HCT116 (cell line): ENCODE measurements at regions not wholly inside any gene's neighbourhood (a gene's known extent, or its start where the extent isn't known, plus 50 kb on each side); places are given as distances from the start of the nearest gene placed in this dataset.

Source experiments
- ATAC-seq: fragments of 200-7000 bp; cut with Tn5 transposase; 2 replicates; pipeline ENCODE4 v1.9.1; 2020; ENCODE audit warnings: mild to moderate bottlenecking, moderate library complexity
- BruUV-seq: library from RNA; stranded (reverse); fragments of 400-500 nt; replicated peaks from 2 replicates; lab custom pipeline; 2021; lab: Mats Ljungman, UMichigan
- CTCF ChIA-PET: fragments of 300-600 bp; sonication (Branson Sonifier 250); formaldehyde crosslinking; loops from one replicate; lab custom pipeline; 2021; ENCODE audit warnings: antibody characterized with exemption; lab: Charles Lee
- POLR2A ChIA-PET: fragments of 300-600, 350-600 bp; sonication (Branson Sonifier 250); formaldehyde crosslinking; loops from one replicate; lab custom pipeline; 2021; ENCODE audit warnings: antibody characterized with exemption; lab: Charles Lee
- RAD21 ChIA-PET, 2 experiments: fragments of 300-600 bp; sonication (Branson Sonifier 250); formaldehyde crosslinking; loops; one replicate each; lab custom pipeline; 2023; ENCODE audit warnings: low total read pairs in 2 of 2; ENCODE audit not compliant: uncharacterized antibody in 2 of 2, unreplicated experiment in 2 of 2, low non-redundant PET in 1 of 2; lab: Charles Lee
- DNase-seq: peaks from one replicate; pipeline ENCODE4 v3.0.0-alpha.2; 2010; ENCODE audit warnings: low read depth, low spot score
- H2AFZ ChIP-seq: fragments of 200-600 bp; shearing (Covaris generic), sonication (generic); 2 replicates; pipeline ENCODE4 v1.6.1; 2017; ENCODE audit warnings: low read depth, mixed run types, mixed read lengths, antibody characterized with exemption, low read length; ENCODE audit not compliant: poor library complexity, severe bottlenecking
- H3K27ac ChIP-seq: 2 replicates; pipeline ENCODE4 v1.5.1; 2012; ENCODE audit warnings: low read depth, low read length
- H3K27me3 ChIP-seq: fragments of 200-600 bp; sonication (generic); 2 replicates; pipeline ENCODE4 v1.6.1; 2016; ENCODE audit warnings: mixed run types, low read length, mixed read lengths; ENCODE audit not compliant: insufficient read depth
- H3K36me3 ChIP-seq, 2 experiments: fragments of 200-500 bp in 1 of 2; fragments of 200-600 bp in 1 of 2; sonication (Bioruptor generic) in 1 of 2; sonication (generic) in 1 of 2; 2 replicates each; pipeline versions ENCODE4 v1.5.1 to v1.6.1; 2014 to 2016; ENCODE audit warnings: low read length in 2 of 2, inconsistent platforms in 1 of 2, mixed read lengths in 1 of 2, mixed run types in 1 of 2; ENCODE audit not compliant: insufficient read depth in 2 of 2, control insufficient read depth in 1 of 2
- H3K4me1 ChIP-seq, 2 experiments: fragments of 200-600 bp in 1 of 2; sonication (generic) in 1 of 2; 2 replicates each; pipeline versions ENCODE4 v1.5.1 to v1.6.1; 2012 to 2017; ENCODE audit warnings: low read length in 2 of 2, inconsistent platforms in 1 of 2, mild to moderate bottlenecking in 1 of 2, mixed read lengths in 1 of 2, mixed run types in 1 of 2, moderate library complexity in 1 of 2; ENCODE audit not compliant: insufficient read depth in 2 of 2, control insufficient read depth in 1 of 2
- H3K4me2 ChIP-seq: fragments of 200-600 bp; sonication (generic); 2 replicates; pipeline ENCODE4 v1.6.1; 2017; ENCODE audit warnings: mixed run types, low read length, mixed read lengths
- H3K4me3 ChIP-seq, 2 experiments: fragments of 200-600 bp in 1 of 2; sonication (generic) in 1 of 2; replicated peaks in 1 of 2; 2 replicates each; pipeline ENCODE4 v1.5.1; 2011 to 2016; ENCODE audit warnings: low read length in 2 of 2, control low read depth in 1 of 2, low read depth in 1 of 2, mild to moderate bottlenecking in 1 of 2, mixed read lengths in 1 of 2, mixed run types in 1 of 2
- H3K79me2 ChIP-seq: fragments of 200-600 bp; sonication (generic); 2 replicates; pipeline ENCODE4 v1.6.1; 2017; ENCODE audit warnings: mild to moderate bottlenecking, mixed run types, low read length, moderate library complexity, mixed read lengths; ENCODE audit not compliant: insufficient read depth
- H3K9ac ChIP-seq: fragments of 200-600 bp; sonication (generic); 2 replicates; pipeline ENCODE4 v1.6.1; 2016; ENCODE audit warnings: low read length, mixed read lengths
- H3K9me2 ChIP-seq: fragments of 200-600 bp; sonication (generic), shearing (Covaris generic); 2 replicates; pipeline ENCODE4 v1.6.1; 2017; ENCODE audit warnings: mixed run types, mild to moderate bottlenecking, moderate library complexity; ENCODE audit not compliant: insufficient read depth
- H3K9me3 ChIP-seq, 2 experiments: fragments of 200-500 bp in 1 of 2; fragments of 200-600 bp in 1 of 2; sonication (Bioruptor generic) in 1 of 2; sonication (generic) in 1 of 2; 2 replicates each; pipeline ENCODE4 v1.6.1; 2014 to 2017; ENCODE audit warnings: low read length in 2 of 2, mixed read lengths in 2 of 2, inconsistent platforms in 1 of 2, low read depth in 1 of 2, mild to moderate bottlenecking in 1 of 2, mixed run types in 1 of 2, moderate library complexity in 1 of 2; ENCODE audit not compliant: control insufficient read depth in 1 of 2, insufficient read depth in 1 of 2
- H4K20me1 ChIP-seq: fragments of 200-600 bp; sonication (generic), shearing (Covaris generic); 2 replicates; pipeline ENCODE4 v1.6.1; 2017; ENCODE audit warnings: mixed run types, mild to moderate bottlenecking, moderate library complexity; ENCODE audit not compliant: insufficient read depth
- ATF3 ChIP-seq: IDR thresholded peaks from 2 replicates; pipeline ENCODE4 v1.6.1; 2012
- CBX3 ChIP-seq: IDR thresholded peaks from 2 replicates; pipeline ENCODE4 v1.6.1; 2012; ENCODE audit warnings: low read depth
- CTCF ChIP-seq, 3 experiments: fragments of 200-600 bp in 1 of 3; sonication (generic) in 1 of 3; IDR thresholded peaks in 2 of 3; conservative IDR thresholded peaks in 1 of 3; 2 replicates each; pipeline ENCODE4 v1.5.1; 2012 to 2017; ENCODE audit warnings: low read depth in 2 of 3, low read length in 2 of 3, antibody characterized with exemption in 1 of 3, borderline replicate concordance in 1 of 3, control low read depth in 1 of 3, mild to moderate bottlenecking in 1 of 3, mixed read lengths in 1 of 3, mixed run types in 1 of 3, moderate library complexity in 1 of 3; ENCODE audit not compliant: insufficient read depth in 1 of 3
- SIN3A ChIP-seq: IDR thresholded peaks from 2 replicates; pipeline ENCODE4 v1.6.1; 2012; ENCODE audit warnings: low read depth
- YY1 ChIP-seq: IDR thresholded peaks from 2 replicates; pipeline ENCODE4 v1.6.1; 2011; ENCODE audit warnings: low read length, low read depth, moderate library complexity, mild to moderate bottlenecking; ENCODE audit not compliant: insufficient replicate concordance; ENCODE audit errors: extremely low read depth
- ZBTB33 ChIP-seq: IDR thresholded peaks from 2 replicates; pipeline ENCODE4 v1.6.1; 2011; ENCODE audit warnings: mild to moderate bottlenecking, low read length, moderate library complexity; ENCODE audit not compliant: insufficient replicate concordance; ENCODE audit errors: extremely low read depth
- ZFX ChIP-seq: fragments of 450-650 bp; IDR thresholded peaks from 2 replicates; pipeline ENCODE4 v1.6.1; 2017
- intact Hi-C: fragments of 100-400 bp; cut with micrococcal nuclease; formaldehyde crosslinking; loops from 2 replicates; pipeline ENCODE4 v1.10.0; 2022
- TF ChIP-seq, protein P1 (sequence below): IDR thresholded peaks from 2 replicates; pipeline ENCODE4 v1.6.1; 2012; ENCODE audit warnings: low read depth

DNA sequence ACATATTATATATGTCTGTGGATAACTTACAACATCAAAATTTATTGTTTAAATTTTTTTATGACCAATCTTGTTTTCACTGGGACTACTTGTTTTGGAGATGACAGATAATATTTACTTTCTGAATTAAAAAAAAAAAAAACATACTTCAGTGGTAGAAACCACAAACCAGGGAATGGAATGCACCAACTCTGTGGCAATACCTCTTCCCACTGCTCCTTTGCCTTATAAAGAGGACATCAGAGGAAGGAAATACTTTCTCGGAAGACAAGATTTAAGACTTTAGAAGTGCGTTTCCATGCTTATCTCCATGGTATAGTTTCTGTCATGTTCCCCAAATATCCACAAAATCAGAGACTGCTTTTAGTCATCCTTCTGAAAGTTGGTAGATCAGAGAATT lies 1241.1 kb upstream of the EYS start (continued):
- TF ChIP-seq ZBTB33 = no peak

DNA sequence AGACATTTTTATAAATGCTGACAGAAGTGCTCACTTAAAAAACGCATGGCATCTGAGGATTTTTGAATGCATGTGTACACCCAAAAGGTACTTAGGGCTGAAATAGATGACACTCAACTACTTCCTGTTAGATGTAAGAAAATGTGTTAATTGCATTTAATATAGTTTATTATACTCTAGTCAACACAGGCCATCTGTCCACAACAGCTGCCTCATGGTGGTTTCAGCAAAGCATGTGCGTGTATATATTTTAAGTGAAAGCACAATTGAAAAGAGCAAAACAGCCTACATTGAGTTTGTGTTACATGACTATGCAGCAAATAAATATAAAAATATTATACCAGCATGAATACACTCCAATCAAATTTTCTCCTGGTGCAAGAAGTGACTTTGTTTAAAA lies 1233.0 kb upstream of the EYS start:
- peaks cover 3 to 10% of the 10 kb centered on the region in 2 experiments; a peak in 2 of 4 replicates for H3K9me3 ChIP-seq
- CTCF ChIA-PET = no interaction called here
- H3K79me2 ChIP-seq = no peaks in the 10 kb centered on the region
- no peak for TF ChIP-seq YY1
- TF ChIP-seq SIN3A = no peak
- TF ChIP-seq CTCF (IDR thresholded peaks at IDR 0.05 in 2 of 3, conservative IDR thresholded peaks at IDR 0.05 in 1 of 3; ENCODE audit: borderline replicate concordance in 1 of 3, insufficient read depth in 1 of 3, low read depth in 2 of 3, low read length in 2 of 3) = no peak
- no peak for TF ChIP-seq ATF3
- TF ChIP-seq, protein P1, sequence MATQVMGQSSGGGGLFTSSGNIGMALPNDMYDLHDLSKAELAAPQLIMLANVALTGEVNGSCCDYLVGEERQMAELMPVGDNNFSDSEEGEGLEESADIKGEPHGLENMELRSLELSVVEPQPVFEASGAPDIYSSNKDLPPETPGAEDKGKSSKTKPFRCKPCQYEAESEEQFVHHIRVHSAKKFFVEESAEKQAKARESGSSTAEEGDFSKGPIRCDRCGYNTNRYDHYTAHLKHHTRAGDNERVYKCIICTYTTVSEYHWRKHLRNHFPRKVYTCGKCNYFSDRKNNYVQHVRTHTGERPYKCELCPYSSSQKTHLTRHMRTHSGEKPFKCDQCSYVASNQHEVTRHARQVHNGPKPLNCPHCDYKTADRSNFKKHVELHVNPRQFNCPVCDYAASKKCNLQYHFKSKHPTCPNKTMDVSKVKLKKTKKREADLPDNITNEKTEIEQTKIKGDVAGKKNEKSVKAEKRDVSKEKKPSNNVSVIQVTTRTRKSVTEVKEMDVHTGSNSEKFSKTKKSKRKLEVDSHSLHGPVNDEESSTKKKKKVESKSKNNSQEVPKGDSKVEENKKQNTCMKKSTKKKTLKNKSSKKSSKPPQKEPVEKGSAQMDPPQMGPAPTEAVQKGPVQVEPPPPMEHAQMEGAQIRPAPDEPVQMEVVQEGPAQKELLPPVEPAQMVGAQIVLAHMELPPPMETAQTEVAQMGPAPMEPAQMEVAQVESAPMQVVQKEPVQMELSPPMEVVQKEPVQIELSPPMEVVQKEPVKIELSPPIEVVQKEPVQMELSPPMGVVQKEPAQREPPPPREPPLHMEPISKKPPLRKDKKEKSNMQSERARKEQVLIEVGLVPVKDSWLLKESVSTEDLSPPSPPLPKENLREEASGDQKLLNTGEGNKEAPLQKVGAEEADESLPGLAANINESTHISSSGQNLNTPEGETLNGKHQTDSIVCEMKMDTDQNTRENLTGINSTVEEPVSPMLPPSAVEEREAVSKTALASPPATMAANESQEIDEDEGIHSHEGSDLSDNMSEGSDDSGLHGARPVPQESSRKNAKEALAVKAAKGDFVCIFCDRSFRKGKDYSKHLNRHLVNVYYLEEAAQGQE = no peak
- no peak for TF ChIP-seq CBX3
- TF ChIP-seq ZFX = no peak
- H3K9ac ChIP-seq = no peak overlapping the region
- no peak overlapping the region for H2AFZ ChIP-seq
- H3K27ac ChIP-seq = no peak overlapping the region
- POLR2A ChIA-PET = no interaction called here
- H3K9me2 ChIP-seq = no peaks in the 10 kb centered on the region
- no TSS peak for BruUV-seq
- DNase-seq = no peak
- no peaks in the 10 kb centered on the region for H3K36me3 ChIP-seq
- no peak overlapping the region for H3K4me3 ChIP-seq
- no peaks in the 10 kb centered on the region for H4K20me1 ChIP-seq
- H3K4me2 ChIP-seq = no peak overlapping the region
- RAD21 ChIA-PET = no interaction called here
- intact Hi-C loops = no loop called here
- H3K4me1 ChIP-seq = no peaks in the 10 kb centered on the region
- H3K27me3 ChIP-seq = no peaks in the 10 kb centered on the region
- ATAC-seq = no peak
